Sigmoid colon (tissue), 4 donors: ENCODE measurements at regions not wholly inside any gene's neighbourhood (a gene's known extent, or its start where the extent isn't known, plus 50 kb on each side); places are given as distances from the start of the nearest gene placed in this dataset.

Experiments used
- CTCF ChIP-seq, 4 experiments: fragments of 450-650 bp in 3 of 4; fragments of 200-600 bp in 1 of 4; IDR thresholded peaks; one replicate each; pipeline ENCODE4 v1.5.1; 2016 to 2019; ENCODE audit warnings: antibody characterized with exemption in 4 of 4, mild to moderate bottlenecking in 3 of 4, moderate library complexity in 2 of 4
- EP300 ChIP-seq, 4 donors: sonication (generic); formaldehyde crosslinking; IDR thresholded peaks; one replicate each; pipeline ENCODE4 v1.6.1; 2017; ENCODE audit warnings: antibody characterized with exemption in 4 of 4
- POLR2A ChIP-seq, 2 donors: fragments of 450-650 bp; IDR thresholded peaks; one replicate each; pipeline ENCODE4 v1.6.1; 2016; ENCODE audit warnings: antibody characterized with exemption in 2 of 2, mild to moderate bottlenecking in 2 of 2, moderate library complexity in 2 of 2
- POLR2AphosphoS5 ChIP-seq, 4 donors: sonication (generic); formaldehyde crosslinking; IDR thresholded peaks; one replicate each; pipeline ENCODE4 v1.6.1; 2017; ENCODE audit warnings: antibody characterized with exemption in 4 of 4

DNA sequence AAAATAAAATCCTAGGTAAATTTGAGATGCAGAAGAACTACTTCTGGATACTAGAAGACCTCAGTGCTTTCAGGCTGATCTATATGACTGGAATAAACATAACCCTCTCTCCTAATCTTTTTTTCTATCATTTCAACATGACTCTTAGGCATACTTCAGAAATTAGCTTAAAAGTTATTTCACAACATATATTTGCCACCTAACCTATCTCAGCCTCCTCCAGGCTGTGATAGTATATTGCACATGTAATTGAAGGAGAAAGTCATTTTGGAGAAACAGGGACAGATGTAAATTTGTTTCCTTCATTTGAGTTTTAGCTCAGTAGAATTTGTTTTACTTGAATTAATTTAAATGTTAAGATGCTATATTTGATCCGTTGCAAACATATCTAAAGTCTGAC, 1932.3 kb upstream of the CDH6 start:
- TF ChIP-seq CTCF (IDR thresholded peaks at IDR 0.05) (no peak), EP300 (IDR thresholded peaks at IDR 0.05) (no peak), POLR2A (IDR thresholded peaks at IDR 0.05) (no peak), POLR2AphosphoS5 (IDR thresholded peaks at IDR 0.05) (no peak)
